HepG2 (cell line): ENCODE measurements at regions not wholly inside any gene's neighbourhood (a gene's known extent, or its start where the extent isn't known, plus 50 kb on each side); places are given as distances from the start of the nearest gene placed in this dataset.

Experiments
- AHR ChIP-seq: IDR thresholded peaks from 2 replicates; pipeline ENCODE4 v1.6.1; 2018; ENCODE audit warnings: missing genetic modification reagents, missing compliant biosample characterization
- ELF4 ChIP-seq: sonication (generic); formaldehyde crosslinking; IDR thresholded peaks from 2 replicates; pipeline ENCODE4 v1.5.0; 2020; ENCODE audit warnings: missing genetic modification reagents, mild to moderate bottlenecking, moderate library complexity, borderline replicate concordance
- MAFK ChIP-seq, 2 experiments: IDR thresholded peaks in 1 of 2; conservative IDR thresholded peaks in 1 of 2; 2 replicates each; pipeline ENCODE4 v1.6.1; 2011; ENCODE audit warnings: improper control_type of control experiment in 2 of 2, low read length in 2 of 2
- POLR2AphosphoS5 ChIP-seq: IDR thresholded peaks from 2 replicates; pipeline ENCODE4 v1.6.1; 2012; ENCODE audit warnings: low read depth, low read length
- SMAD1 ChIP-seq: sonication (generic); formaldehyde crosslinking; IDR thresholded peaks from 2 replicates; pipeline ENCODE4 v1.4.0; 2020; ENCODE audit warnings: missing genetic modification reagents, low read depth, mild to moderate bottlenecking, borderline replicate concordance

GRCh38 chr17:5809580-5810188, 225.4 kb upstream of the NLRP1 start:
- TF ChIP-seq AHR (no peak), ELF4 (no peak), SMAD1 (CRISPR knock-in tag) (no peak), POLR2AphosphoS5 (no peak), MAFK (conservative IDR thresholded peaks at IDR 0.05 in 1 of 2, IDR thresholded peaks at IDR 0.05 in 1 of 2; ENCODE audit: low read length in 2 of 2) (no peak)
